Urinary bladder (tissue), 3 donors: ENCODE measurements at regions not wholly inside any gene's neighbourhood (a gene's known extent, or its start where the extent isn't known, plus 50 kb on each side); places are given as distances from the start of the nearest gene placed in this dataset.

Experiments
- DNase-seq: peaks from one replicate; pipeline ENCODE4 v3.0.0-alpha.2; 2015; ENCODE audit errors: extremely low spot score
- H3K27ac ChIP-seq: one replicate; pipeline ENCODE4 v1.5.1; 2013; ENCODE audit warnings: low read depth, mild to moderate bottlenecking, moderate library complexity
- H3K36me3 ChIP-seq: one replicate; pipeline ENCODE4 v1.6.1; 2013; ENCODE audit warnings: mild to moderate bottlenecking, moderate library complexity; ENCODE audit not compliant: insufficient read depth
- H3K4me1 ChIP-seq: one replicate; pipeline ENCODE4 v1.6.1; 2013; ENCODE audit warnings: mild to moderate bottlenecking, moderate library complexity; ENCODE audit not compliant: insufficient read depth
- H3K4me3 ChIP-seq: one replicate; pipeline ENCODE4 v1.5.1; 2013; ENCODE audit warnings: low read depth, low read length
- WGBS: extraction: QIAGEN DNeasy Blood & Tissue Kit; methylation state at CpG from one replicate; pipeline ENCODE4 v1.1.7; 2013; 5-methylcytosine and 5-hydroxymethylcytosine counted together
- donor health status: healthy with polysubstance abuse.
- donor health status: healthy.

DNA sequence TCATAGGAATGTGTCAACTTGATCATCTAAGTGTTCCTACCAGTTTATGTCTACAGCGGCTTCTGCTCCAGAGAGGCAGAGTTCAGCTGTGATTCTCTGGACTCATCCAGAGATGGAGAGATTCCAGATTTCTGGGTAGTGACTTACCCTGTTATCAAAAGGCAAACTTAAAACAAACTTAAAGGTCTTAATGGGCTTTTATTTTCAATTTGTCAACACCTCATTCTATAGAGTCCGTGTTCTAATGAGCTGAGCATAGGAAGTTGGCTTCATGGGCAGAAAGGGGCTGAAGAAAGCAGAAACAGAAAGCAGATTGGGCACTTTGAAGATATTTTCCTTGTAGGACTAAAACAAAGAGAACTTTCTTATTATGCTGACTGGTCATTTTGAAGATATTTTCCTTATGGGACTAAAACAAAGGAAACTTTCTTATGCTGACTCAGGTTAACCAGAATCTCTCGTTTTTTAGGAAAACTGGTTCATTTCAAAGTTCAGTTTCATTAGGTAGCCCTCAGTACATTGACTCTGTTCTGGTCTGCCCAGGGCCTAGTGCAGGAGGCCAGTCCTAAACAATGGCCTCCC lies 185.1 kb downstream of the CDH26 start:
- Histone ChIP-seq H3K4me3 (no peak overlapping the region), H3K27ac (no peak overlapping the region), H3K4me1 (no peaks in the 10 kb centered on the region), H3K36me3 (no peaks in the 10 kb centered on the region)
- no peak for DNase-seq
- WGBS = 47% methylated on average over 3 of the region's 3 CpGs

DNA sequence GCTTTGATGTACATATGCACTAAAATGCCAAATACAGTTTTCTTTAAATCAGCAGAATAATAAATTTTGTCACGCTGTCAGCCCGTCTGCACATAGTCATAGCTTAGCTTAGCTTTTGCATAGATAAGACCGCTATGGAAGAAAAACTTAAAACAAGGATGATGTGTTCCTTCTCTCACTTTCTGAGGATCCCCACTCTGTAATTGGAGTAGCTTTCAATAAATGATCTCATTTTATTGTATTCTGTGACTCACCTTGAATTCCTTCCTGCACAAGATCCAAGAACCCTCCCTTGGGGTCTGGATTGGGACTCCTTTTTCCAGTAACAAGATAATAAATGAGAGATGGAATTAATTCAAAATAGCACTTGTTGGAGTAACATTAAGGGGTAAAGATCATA lies 186.2 kb downstream of the CDH26 start:
- no peak overlapping the region for H3K27ac ChIP-seq
- no peak overlapping the region for H3K4me3 ChIP-seq
- 79% methylated on average over 3 of the region's 3 CpGs for WGBS
- H3K36me3 ChIP-seq = no peaks in the 10 kb centered on the region
- no peak for DNase-seq
- no peaks in the 10 kb centered on the region for H3K4me1 ChIP-seq

DNA sequence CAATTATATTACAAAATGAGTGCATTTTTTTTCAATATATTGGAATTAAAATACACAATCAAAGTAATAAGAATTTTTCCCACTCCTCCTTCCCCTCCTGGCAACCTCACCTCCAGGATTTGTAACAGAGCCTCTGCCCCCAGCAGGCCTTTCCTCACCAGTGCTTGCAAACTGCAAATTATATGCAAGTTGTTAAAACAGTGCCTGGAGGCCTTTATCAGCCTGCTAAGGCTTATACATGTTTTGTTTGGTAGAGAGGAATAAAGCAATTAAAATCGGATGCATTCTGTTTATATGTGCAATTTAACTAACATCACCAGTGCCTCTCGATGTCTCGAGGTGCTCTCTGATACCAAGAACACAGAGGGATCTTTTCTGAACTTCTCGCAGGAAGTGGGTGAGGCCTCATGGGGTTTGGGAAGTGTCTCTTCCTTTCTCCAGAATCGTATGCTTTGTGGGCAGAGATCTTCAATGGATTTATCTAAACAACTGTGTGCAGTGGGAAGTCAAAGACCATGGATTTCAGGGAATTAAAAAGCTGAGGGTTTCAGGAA lies 186.8 kb downstream of the CDH26 start:
- DNase-seq = no peak
- H3K4me1 ChIP-seq = no peaks in the 10 kb centered on the region
- H3K4me3 ChIP-seq = no peak overlapping the region
- no peaks in the 10 kb centered on the region for H3K36me3 ChIP-seq
- 28% methylated on average over 5 of the region's 5 CpGs for WGBS
- no peak overlapping the region for H3K27ac ChIP-seq

DNA sequence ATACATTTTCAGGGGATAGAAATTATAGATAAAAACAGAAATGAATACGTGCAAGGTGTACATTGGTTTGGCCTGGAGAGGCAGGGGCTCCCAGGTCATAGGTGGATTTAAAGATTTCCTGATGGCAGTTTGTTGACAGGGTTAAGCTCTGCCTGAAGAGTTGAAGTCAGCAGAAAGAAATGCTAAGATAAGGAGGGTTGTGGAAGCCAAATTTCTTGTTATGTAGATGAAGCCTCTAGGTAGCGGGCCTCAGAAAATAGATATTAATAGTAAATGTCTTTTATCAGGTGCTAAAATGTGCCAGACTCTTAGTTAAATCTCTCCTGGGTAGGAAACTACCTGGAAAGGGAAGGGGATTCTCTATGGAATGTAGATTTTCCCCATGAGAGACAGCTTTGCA lies 188.8 kb downstream of the CDH26 start:
- H3K4me1 ChIP-seq = no peaks in the 10 kb centered on the region
- DNase-seq = no peak
- WGBS = 59% methylated on average over 2 of the region's 2 CpGs
- H3K27ac ChIP-seq = no peak overlapping the region
- no peak overlapping the region for H3K4me3 ChIP-seq
- H3K36me3 ChIP-seq = no peaks in the 10 kb centered on the region

DNA sequence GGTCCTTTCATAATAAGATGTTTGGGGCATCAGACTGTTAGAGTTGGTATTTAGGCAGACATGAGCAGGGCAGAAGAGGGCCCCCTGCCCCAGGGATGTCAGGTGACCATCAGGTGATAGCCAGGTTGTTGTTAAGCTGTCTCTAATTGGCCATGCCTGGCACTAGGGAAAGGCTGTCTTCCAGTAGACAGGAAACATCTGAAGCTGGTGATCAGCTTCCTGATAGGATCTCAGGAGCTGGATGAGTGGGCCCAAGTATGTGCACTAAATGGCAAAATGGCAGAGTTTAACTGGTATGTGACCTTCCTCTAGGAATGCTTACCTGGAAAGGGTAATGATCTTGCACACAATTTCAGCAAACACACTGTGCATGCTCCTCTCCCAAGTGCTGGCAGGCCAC lies 190.7 kb downstream of the CDH26 start:
- Histone ChIP-seq H3K36me3 (no peaks in the 10 kb centered on the region), H3K4me3 (no peak overlapping the region), H3K27ac (no peak overlapping the region), H3K4me1 (no peaks in the 10 kb centered on the region)
- no peak for DNase-seq

DNA sequence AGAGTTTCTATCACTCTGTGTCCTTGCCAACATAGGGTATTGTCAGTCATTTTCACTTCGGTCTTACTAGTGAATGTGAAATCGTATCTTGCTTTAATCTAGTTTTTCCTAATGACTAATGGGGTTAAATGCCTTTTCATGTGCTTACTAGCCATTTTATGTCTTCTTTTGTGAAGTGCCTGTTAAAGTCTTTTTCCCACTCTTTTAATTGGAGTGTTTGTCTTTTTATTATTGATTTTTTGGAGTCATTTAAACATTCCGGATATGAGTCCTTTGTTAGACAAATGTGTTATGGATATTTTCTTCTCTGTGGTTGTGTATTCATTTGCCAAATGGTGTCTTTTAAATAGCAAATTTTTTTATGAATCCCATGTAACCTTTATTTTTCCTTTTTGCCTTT lies 194.6 kb downstream of the CDH26 start:
- WGBS = 80% methylated on average over 3 of the region's 3 CpGs
- Histone ChIP-seq H3K27ac (no peak overlapping the region), H3K4me1 (no peaks in the 10 kb centered on the region), H3K4me3 (no peak overlapping the region), H3K36me3 (no peaks in the 10 kb centered on the region)
- no peak for DNase-seq

DNA sequence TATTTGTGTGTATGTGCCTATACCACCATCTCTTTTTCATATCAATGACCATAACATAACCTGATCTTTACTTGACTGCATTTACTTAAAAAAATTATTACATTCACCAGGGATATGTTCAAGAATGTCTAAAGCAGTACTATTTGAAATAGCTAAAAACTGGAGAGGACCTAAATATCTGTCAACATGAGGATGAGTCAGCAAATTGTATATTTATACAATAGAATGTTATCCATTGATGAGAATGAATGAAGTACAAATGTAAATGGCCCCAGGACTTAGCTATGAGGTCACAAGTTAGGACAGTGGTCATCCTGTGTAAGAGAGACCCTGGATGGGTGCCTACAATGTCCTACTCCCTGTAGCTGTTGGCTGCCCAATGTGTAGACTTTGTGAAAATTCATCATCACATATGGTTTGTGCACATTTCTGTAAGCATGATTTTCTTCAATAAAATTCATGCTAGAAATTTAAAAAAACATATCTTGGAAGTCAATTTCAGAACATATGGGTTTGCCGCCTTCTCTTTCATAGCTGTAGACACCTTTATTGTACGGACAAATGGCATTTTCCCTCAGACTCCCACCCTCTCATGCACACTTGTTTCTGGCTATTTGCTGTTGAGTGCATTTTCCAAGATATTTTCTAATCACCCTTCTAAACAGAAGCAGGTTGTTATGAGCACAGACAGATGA lies 202.4 kb downstream of the CDH26 start:
- DNase-seq = no peak
- no peak overlapping the region for H3K4me3 ChIP-seq
- 86% methylated on average over 2 of the region's 2 CpGs for WGBS
- H3K27ac ChIP-seq = no peak overlapping the region
- no peaks in the 10 kb centered on the region for H3K36me3 ChIP-seq
- H3K4me1 ChIP-seq = no peaks in the 10 kb centered on the region

DNA sequence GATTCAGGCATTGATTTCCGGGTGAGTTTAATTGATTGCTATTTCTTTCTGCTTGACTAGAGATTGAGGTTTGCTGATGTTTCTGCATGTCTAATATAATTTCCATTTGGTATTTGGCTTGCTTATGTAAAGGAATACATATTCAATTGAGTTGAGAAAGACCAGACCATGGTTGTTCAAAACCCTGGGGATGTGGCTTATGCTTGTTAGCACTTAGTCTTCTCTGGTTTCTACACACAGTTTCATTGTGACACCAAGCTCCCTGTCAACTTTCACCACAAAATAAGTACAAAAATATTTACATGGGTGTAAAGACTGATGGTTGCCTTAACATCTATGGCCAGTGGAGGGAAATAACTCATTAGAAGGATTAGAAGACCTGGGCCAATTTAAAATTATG lies 209.6 kb downstream of the CDH26 start:
- DNase-seq = no peak
- 85% methylated on average over 1 of the region's 1 CpG for WGBS
- H3K27ac ChIP-seq = no peak overlapping the region
- no peaks in the 10 kb centered on the region for H3K36me3 ChIP-seq
- H3K4me3 ChIP-seq = no peak overlapping the region
- no peaks in the 10 kb centered on the region for H3K4me1 ChIP-seq

DNA sequence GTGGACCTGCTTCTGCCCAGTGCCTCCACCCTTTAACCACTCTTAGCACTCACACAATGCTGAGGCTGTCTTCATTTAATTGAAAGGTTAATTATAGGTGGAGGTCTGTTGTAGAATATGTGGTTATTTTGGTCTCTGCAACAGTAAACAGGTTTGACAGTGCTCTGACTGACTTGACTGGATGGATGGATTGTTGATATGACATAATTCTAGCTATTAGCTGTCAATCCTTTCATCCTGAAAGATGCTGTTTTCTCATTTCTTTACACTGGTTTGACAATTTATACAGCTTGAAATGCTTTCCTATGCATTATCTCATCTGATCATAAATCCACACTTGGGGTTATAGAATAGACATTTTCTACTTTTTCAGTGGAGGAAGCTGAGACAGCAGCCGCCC lies 210.7 kb downstream of the CDH26 start:
- no peaks in the 10 kb centered on the region for H3K36me3 ChIP-seq
- H3K4me1 ChIP-seq = no peaks in the 10 kb centered on the region
- 59% methylated on average over 1 of the region's 1 CpG for WGBS
- no peak for DNase-seq
- no peak overlapping the region for H3K4me3 ChIP-seq
- no peak overlapping the region for H3K27ac ChIP-seq

DNA sequence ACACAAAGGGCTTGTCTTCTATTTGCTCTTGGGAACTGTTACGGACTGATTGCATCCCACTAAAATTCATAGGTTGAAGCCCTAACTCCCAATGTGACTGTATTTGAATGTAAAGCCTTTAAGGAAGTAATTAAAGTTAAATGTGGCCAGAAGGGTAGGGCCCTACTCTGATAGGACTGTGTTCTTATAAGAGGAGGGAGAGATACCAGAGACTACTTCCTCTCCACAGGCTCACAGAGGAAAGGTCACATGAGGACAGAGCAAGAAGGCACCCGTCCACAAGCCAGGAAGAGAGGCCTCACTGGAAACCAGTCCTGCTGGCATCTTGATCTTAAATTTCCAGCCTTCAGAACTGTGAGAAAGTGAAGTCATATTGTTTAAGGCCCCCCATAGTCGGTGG lies 211.9 kb downstream of the CDH26 start:
- 74% methylated on average over 3 of the region's 3 CpGs for WGBS
- no peak overlapping the region for H3K4me3 ChIP-seq
- no peak for DNase-seq
- H3K27ac ChIP-seq = no peak overlapping the region
- no peaks in the 10 kb centered on the region for H3K4me1 ChIP-seq
- no peaks in the 10 kb centered on the region for H3K36me3 ChIP-seq

DNA sequence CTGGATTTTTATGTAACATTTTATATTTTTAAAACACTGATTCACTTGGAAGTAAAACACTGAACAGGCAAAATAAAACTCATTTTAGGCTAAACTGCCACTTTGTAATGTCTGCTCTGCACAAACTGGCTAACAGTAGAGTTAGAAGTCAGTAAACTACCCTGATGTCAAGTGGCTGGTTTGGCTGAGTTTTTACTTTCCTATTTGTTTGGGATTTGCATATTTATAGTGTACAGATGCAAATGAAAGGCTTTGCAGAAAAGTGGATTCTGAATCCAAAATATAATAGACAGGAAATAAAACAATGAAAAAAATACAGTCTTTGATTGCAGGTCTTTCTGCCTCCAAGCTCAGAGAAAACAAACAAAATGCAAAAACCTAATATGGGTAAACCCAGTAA lies 213.1 kb downstream of the CDH26 start:
- Histone ChIP-seq H3K36me3 (no peaks in the 10 kb centered on the region), H3K4me1 (no peaks in the 10 kb centered on the region), H3K4me3 (no peak overlapping the region), H3K27ac (no peak overlapping the region)
- no peak for DNase-seq

DNA sequence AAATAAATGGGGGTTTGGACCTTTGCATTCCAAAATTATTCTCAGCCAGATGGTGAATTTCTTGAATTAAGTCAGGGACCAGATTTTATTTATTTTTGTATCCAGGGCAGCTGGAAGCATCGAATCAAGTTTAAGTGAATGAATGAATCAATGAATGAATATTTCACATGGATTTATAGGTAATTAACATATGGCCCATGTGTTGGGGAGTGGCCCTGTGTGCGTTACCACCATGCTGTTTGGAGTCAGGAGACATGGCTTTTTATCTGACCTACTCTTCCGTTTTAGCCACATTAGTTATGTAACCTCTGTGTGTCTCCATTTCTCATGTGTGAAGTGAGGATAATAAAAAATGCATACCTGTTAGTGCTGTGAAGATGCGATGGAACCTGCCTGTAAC lies 213.5 kb downstream of the CDH26 start:
- DNase-seq = no peak
- 75% methylated on average over 4 of the region's 4 CpGs for WGBS
- no peak overlapping the region for H3K4me3 ChIP-seq
- no peaks in the 10 kb centered on the region for H3K4me1 ChIP-seq
- H3K27ac ChIP-seq = no peak overlapping the region
- H3K36me3 ChIP-seq = no peaks in the 10 kb centered on the region

DNA sequence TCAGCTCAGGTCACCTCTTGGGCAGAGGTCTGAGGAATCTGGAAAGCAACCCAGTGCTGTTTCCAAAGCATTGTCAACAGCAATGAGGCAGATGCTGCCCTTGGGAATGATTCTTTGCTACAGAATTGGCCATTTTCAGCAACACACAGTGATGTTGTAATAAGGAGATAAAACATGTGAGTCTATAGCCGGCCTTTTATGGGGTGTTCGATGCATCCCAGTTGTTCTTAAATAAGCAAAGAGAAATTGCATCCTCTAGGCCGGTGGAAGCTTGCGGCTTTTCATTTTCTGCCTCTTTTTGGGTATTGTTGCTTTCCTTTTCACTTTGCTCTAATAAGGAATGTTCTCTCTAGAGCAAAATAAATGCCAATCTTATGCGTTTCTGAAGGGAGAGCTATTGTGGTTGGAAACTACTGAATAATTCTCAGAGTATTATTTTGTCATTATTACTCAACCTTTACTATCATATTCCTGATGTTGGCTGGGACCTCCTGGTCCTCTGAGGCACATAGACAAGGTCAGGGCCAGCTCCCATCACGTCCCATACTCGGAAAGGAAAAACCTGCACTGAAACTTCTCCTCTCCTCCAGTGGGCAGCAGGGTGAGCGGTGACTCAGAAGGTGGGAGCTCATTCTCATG lies 214.2 kb downstream of the CDH26 start:
- Histone ChIP-seq H3K4me3 (no peak overlapping the region), H3K4me1 (no peaks in the 10 kb centered on the region), H3K36me3 (no peaks in the 10 kb centered on the region), H3K27ac (no peak overlapping the region)
- DNase-seq = peak; percentile 7
- WGBS = 58% methylated on average over 8 of the region's 8 CpGs

DNA sequence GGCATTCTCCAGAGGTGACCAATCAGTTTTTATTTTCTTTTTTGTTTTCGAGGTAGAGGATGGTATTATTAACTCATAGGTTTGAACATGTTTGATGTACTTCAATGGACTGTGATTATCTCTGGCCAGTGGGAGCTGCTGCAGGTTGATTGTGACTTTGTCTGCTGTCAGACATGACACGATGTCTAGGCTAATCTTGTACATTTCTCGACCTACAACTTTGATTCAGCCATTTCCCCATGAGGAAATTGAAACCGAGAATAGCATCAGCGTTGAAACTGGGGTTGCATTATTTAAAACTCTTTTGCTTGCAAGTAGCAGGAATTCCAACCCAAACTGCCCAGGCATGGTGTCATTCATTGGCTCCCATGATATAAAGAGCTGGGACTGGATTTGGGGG lies 218.9 kb downstream of the CDH26 start:
- DNase-seq = no peak
- Histone ChIP-seq H3K4me3 (no peak overlapping the region), H3K27ac (no peak overlapping the region), H3K4me1 (no peaks in the 10 kb centered on the region), H3K36me3 (no peaks in the 10 kb centered on the region)
- WGBS = 88% methylated on average over 5 of the region's 5 CpGs
